ENCODE measurements at regions not wholly inside any gene's neighbourhood (a gene's known extent, or its start where the extent isn't known, plus 50 kb on each side); places are given as distances from the start of the nearest gene placed in this dataset.
A peak's percentile ranks its signal among the peaks of the same experiment; 100 is the strongest.

- no peak for DNase-seq (ENCODE audit: low spot score)
These were observed 354.9 kb upstream of the SALL3 start for GRCh38 chr18:78624646-78625279.

- DNase-seq (ENCODE audit: low spot score): no peak
These were observed 353.8 kb upstream of the SALL3 start for GRCh38 chr18:78625847-78626246.

GRCh38 chr18:78627551-78628346 is 351.9 kb upstream of the SALL3 start:
- DNase-seq (ENCODE audit: low spot score): no peak

- DNase-seq (ENCODE audit: low spot score): no peak
These were observed 350.2 kb upstream of the SALL3 start for GRCh38 chr18:78629426-78629825.

- DNase-seq (ENCODE audit: low spot score): no peak
These were observed 349.3 kb upstream of the SALL3 start for GRCh38 chr18:78630356-78630755.

GRCh38 chr18:78630981-78631510 is 348.6 kb upstream of the SALL3 start:
- no peak for DNase-seq (ENCODE audit: low spot score)

GRCh38 chr18:78632111-78632541 is 347.5 kb upstream of the SALL3 start:
- peak; percentile 71 for DNase-seq (ENCODE audit: low spot score)

- no peak for DNase-seq (ENCODE audit: low spot score)
These were observed 345.4 kb upstream of the SALL3 start for GRCh38 chr18:78634061-78634696.

GRCh38 chr18:78635093-78635800 is 344.4 kb upstream of the SALL3 start:
- no peak for DNase-seq (ENCODE audit: low spot score)

GRCh38 chr18:78636260-78636659 is 343.4 kb upstream of the SALL3 start:
- no peak for DNase-seq (ENCODE audit: low spot score)

- no peak for DNase-seq (ENCODE audit: low spot score)
These were observed 341.9 kb upstream of the SALL3 start for GRCh38 chr18:78637442-78638402.

- DNase-seq (ENCODE audit: low spot score): no peak
These were observed 340.3 kb upstream of the SALL3 start for GRCh38 chr18:78639006-78639950.

- no peak for DNase-seq (ENCODE audit: low spot score)
These were observed 339.2 kb upstream of the SALL3 start for GRCh38 chr18:78640246-78640995.

GRCh38 chr18:78641689-78642231 is 337.9 kb upstream of the SALL3 start:
- DNase-seq (ENCODE audit: low spot score): no peak

GRCh38 chr18:78642296-78642951 is 337.2 kb upstream of the SALL3 start:
- DNase-seq (ENCODE audit: low spot score): no peak

GRCh38 chr18:78643004-78643403 is 336.6 kb upstream of the SALL3 start:
- DNase-seq (ENCODE audit: low spot score): no peak

GRCh38 chr18:78643981-78644380 is 335.6 kb upstream of the SALL3 start:
- no peak for DNase-seq (ENCODE audit: low spot score)

GRCh38 chr18:78645216-78645615 is 334.4 kb upstream of the SALL3 start:
- DNase-seq (ENCODE audit: low spot score): no peak

Measured in H4 (cell line).